Epithelial cell of esophagus (primary cell): ENCODE measurements at regions not wholly inside any gene's neighbourhood (a gene's known extent, or its start where the extent isn't known, plus 50 kb on each side); places are given as distances from the start of the nearest gene placed in this dataset.

Experiments used
- DNase-seq: peaks from one replicate; pipeline ENCODE4 v3.0.0; 2010; ENCODE audit warnings: low read depth
- H3K4me3 ChIP-seq: 2 replicates; pipeline ENCODE4 v1.5.1; 2011; ENCODE audit warnings: mild to moderate bottlenecking, low read length, control low read depth
- TF ChIP-seq, protein P1 (sequence below): IDR thresholded peaks from 2 replicates; pipeline ENCODE4 v1.5.1; 2011; ENCODE audit warnings: low read depth, mild to moderate bottlenecking, low read length, control low read depth, inconsistent platforms; ENCODE audit not compliant: insufficient read depth; ENCODE audit errors: missing control alignments

- no peak overlapping the region for H3K4me3 ChIP-seq
- DNase-seq = no peak
- TF ChIP-seq, protein P1, sequence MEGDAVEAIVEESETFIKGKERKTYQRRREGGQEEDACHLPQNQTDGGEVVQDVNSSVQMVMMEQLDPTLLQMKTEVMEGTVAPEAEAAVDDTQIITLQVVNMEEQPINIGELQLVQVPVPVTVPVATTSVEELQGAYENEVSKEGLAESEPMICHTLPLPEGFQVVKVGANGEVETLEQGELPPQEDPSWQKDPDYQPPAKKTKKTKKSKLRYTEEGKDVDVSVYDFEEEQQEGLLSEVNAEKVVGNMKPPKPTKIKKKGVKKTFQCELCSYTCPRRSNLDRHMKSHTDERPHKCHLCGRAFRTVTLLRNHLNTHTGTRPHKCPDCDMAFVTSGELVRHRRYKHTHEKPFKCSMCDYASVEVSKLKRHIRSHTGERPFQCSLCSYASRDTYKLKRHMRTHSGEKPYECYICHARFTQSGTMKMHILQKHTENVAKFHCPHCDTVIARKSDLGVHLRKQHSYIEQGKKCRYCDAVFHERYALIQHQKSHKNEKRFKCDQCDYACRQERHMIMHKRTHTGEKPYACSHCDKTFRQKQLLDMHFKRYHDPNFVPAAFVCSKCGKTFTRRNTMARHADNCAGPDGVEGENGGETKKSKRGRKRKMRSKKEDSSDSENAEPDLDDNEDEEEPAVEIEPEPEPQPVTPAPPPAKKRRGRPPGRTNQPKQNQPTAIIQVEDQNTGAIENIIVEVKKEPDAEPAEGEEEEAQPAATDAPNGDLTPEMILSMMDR = no peak
Observed at GRCh38 chr2:83487451-83487850, 971.6 kb downstream of the SUCLG1 start.

- no peak overlapping the region for H3K4me3 ChIP-seq
- no peak for DNase-seq
- TF ChIP-seq, protein P1 = no peak
Observed at GRCh38 chr2:83481436-83481835, 977.6 kb downstream of the SUCLG1 start.

- TF ChIP-seq, protein P1 = no peak
- no peak for DNase-seq
- no peak overlapping the region for H3K4me3 ChIP-seq
Observed at GRCh38 chr2:83478037-83478436, 981.0 kb downstream of the SUCLG1 start.

- TF ChIP-seq, protein P1 = no peak
- no peak for DNase-seq
- no peak overlapping the region for H3K4me3 ChIP-seq
Observed at GRCh38 chr2:83475371-83475770, 983.7 kb downstream of the SUCLG1 start.

- TF ChIP-seq, protein P1 = no peak
- DNase-seq = no peak
- H3K4me3 ChIP-seq = no peak overlapping the region
Observed at GRCh38 chr2:83471655-83472054, 987.4 kb downstream of the SUCLG1 start.

GRCh38 chr2:83470928-83471327 lies 988.2 kb downstream of the SUCLG1 start:
- TF ChIP-seq, protein P1 = no peak
- no peak for DNase-seq
- no peak overlapping the region for H3K4me3 ChIP-seq

GRCh38 chr2:83464444-83464843 lies 994.6 kb downstream of the SUCLG1 start:
- TF ChIP-seq, protein P1 = no peak
- H3K4me3 ChIP-seq = no peak overlapping the region
- no peak for DNase-seq
